Hepatocyte (in vitro differentiated cells): ENCODE measurements at regions not wholly inside any gene's neighbourhood (a gene's known extent, or its start where the extent isn't known, plus 50 kb on each side); places are given as distances from the start of the nearest gene placed in this dataset.

Experiments
- CTCF ChIP-seq: fragments of 200-600 bp; sonication (generic); IDR thresholded peaks from 2 replicates; pipeline ENCODE4 v1.5.1; 2016; ENCODE audit warnings: antibody characterized with exemption, mild to moderate bottlenecking; ENCODE audit not compliant: poor library complexity
- EZH2 ChIP-seq: fragments of 200-600 bp; sonication (generic); IDR thresholded peaks from 2 replicates; pipeline ENCODE4 v1.6.1; 2016; ENCODE audit warnings: antibody characterized with exemption, mild to moderate bottlenecking, borderline replicate concordance

GRCh38 chr17:77785312-77785905 lies 173.1 kb upstream of the TNRC6C start:
- TF ChIP-seq EZH2: no peak
- no peak for TF ChIP-seq CTCF
